Astrocyte (in vitro differentiated cells and primary cell): ENCODE measurements at regions not wholly inside any gene's neighbourhood (a gene's known extent, or its start where the extent isn't known, plus 50 kb on each side); places are given as distances from the start of the nearest gene placed in this dataset.

Experiments
- EZH2 ChIP-seq: IDR thresholded peaks from 2 replicates; pipeline ENCODE4 v1.6.1; 2012; ENCODE audit warnings: mild to moderate bottlenecking, low read length, inconsistent platforms; ENCODE audit not compliant: insufficient read depth
- TF ChIP-seq, protein P1 (sequence below): IDR thresholded peaks from 2 replicates; pipeline ENCODE4 v1.5.1; 2011; ENCODE audit warnings: low read depth, mild to moderate bottlenecking, inconsistent platforms, low read length, moderate library complexity; ENCODE audit not compliant: insufficient read depth

DNA sequence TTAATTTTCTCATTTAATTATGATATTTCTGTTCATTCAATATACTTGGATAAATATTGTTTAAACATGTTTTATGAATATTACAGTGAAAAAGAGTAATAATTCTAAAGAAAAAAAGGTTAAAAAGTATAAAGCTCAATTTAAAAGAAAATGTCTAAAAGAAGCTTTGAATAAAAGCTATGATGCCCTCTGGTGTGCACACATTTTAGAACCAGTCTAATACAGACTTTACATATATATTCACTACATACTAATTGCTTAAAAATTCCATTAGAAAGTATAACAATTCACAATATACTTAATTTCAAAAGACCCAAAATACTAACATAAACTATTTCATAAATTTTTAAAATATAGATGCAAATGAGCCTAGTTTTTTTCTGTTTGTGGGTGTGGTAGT is 909.1 kb upstream of the ROBO1 start:
- TF ChIP-seq EZH2: no peak
- TF ChIP-seq, protein P1, sequence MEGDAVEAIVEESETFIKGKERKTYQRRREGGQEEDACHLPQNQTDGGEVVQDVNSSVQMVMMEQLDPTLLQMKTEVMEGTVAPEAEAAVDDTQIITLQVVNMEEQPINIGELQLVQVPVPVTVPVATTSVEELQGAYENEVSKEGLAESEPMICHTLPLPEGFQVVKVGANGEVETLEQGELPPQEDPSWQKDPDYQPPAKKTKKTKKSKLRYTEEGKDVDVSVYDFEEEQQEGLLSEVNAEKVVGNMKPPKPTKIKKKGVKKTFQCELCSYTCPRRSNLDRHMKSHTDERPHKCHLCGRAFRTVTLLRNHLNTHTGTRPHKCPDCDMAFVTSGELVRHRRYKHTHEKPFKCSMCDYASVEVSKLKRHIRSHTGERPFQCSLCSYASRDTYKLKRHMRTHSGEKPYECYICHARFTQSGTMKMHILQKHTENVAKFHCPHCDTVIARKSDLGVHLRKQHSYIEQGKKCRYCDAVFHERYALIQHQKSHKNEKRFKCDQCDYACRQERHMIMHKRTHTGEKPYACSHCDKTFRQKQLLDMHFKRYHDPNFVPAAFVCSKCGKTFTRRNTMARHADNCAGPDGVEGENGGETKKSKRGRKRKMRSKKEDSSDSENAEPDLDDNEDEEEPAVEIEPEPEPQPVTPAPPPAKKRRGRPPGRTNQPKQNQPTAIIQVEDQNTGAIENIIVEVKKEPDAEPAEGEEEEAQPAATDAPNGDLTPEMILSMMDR: no peak
